ENCODE measurements at regions not wholly inside any gene's neighbourhood (a gene's known extent, or its start where the extent isn't known, plus 50 kb on each side); places are given as distances from the start of the nearest gene placed in this dataset.

DNA sequence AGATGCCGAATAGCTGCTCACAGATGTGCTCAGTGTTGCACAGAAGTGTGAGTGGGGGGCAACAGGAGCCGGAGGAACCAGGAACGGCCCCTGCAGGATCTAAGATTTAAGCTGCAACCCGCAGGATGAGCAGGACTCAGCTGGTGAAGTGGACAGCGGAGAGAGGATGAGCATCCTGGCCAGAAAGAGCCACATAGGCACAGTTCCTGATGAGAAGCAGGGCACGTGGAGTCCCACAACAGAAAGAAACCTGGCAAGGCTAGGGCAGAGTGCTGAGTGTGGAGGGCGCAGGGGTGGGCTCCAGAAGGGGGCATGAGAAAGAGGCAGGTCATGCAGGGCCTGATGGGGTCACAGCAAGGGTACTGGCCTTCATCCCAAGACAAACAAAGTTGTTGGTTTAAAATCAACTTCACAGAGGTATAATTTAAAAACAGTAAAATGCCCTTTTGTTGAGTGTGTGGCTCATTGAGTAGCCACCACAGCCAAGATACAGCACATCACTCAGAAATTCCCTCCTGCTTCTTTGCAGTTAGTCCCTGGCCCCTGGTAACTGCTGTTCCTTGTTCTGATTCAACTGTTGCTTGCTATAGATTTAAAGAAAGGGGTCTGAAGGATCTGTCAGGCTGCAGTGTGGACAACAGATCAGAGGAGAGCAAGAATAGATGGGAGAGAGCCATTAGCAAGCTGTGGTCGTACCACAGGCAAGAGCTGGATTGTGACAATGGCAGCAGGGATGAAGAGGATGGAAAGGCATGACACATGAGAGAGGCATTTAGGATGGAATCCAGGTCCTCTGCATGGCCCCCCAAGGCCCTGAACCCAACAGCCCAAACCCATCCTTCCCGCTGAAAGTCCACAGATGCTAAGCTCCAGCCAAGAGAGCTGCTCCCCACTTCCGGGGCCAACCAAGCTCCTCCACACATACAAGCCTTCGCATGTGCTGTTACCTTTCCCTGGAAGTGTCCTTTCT is 53.1 kb upstream of the OSBPL3 start:
- Histone ChIP-seq H3K27ac (replicated peaks; ENCODE audit: low read length) (no peak overlapping the region), H3K4me3 (ENCODE audit: low read length in 2 of 2) (no peak overlapping the region), H3K23ac (ENCODE audit: low read depth, low read length, poor library complexity) (no peak overlapping the region), H3K4ac (ENCODE audit: low read length) (no peak overlapping the region), H3K9ac (ENCODE audit: low read depth, low read length, poor library complexity) (no peak overlapping the region), H4K91ac (ENCODE audit: low read depth, low read length, poor library complexity) (no peak overlapping the region), H2AFZ (ENCODE audit: low read length) (no peak overlapping the region), H2BK15ac (ENCODE audit: low read length) (no peak overlapping the region), H4K8ac (ENCODE audit: low read depth, low read length) (no peak overlapping the region), H2BK120ac (ENCODE audit: low read depth, low read length) (no peak overlapping the region), H3K79me1 (ENCODE audit: low read depth, low read length) (no peaks in the 10 kb centered on the region), H2BK5ac (ENCODE audit: low read length) (no peak overlapping the region), H3K27me3 (ENCODE audit: control insufficient read depth in 3 of 3, insufficient read depth in 3 of 3, low read depth in 1 of 3, low read length in 3 of 3) (peaks cover 0 to 7% (median 0%) of the 10 kb centered on the region in 3 experiments), H2AK5ac (ENCODE audit: low read depth, low read length) (no peak overlapping the region), H3K18ac (ENCODE audit: low read length) (peak overlapping the region; percentile 7), H3K4me1 (ENCODE audit: control insufficient read depth in 2 of 2, insufficient read depth in 1 of 2, low read depth in 1 of 2, low read length in 2 of 2) (peaks cover 2 to 9% of the 10 kb centered on the region in 2 donors), H3K14ac (ENCODE audit: low read length) (no peak overlapping the region), H2BK12ac (ENCODE audit: low read length) (no peak overlapping the region), H3K4me2 (ENCODE audit: insufficient read depth, low read length, poor library complexity, severe bottlenecking) (no peak overlapping the region), H3K9me3 (replicated peaks in 1 of 2; ENCODE audit: control insufficient read depth in 2 of 2, insufficient read depth in 1 of 2, low read depth in 1 of 2, low read length in 2 of 2) (no peaks in the 10 kb centered on the region), H3K36me3 (replicated peaks in 1 of 2; ENCODE audit: control insufficient read depth in 2 of 2, insufficient read depth in 2 of 2, low read length in 2 of 2) (no peaks in the 10 kb centered on the region)
- no CpG with 5 or more reads among the region's 11 CpGs for WGBS, 2 donors (ENCODE audit: extremely low coverage in 2 of 2, insufficient read length in 2 of 2, insufficient replicate concordance in 1 of 2)
- no peak for DNase-seq (ENCODE audit: low spot score)

GRCh38 chr7:25031432-25031831 is 51.5 kb upstream of the OSBPL3 start:
- H2BK5ac ChIP-seq (ENCODE audit: low read length) = no peak overlapping the region
- DNase-seq (ENCODE audit: low spot score) = no peak
- no peak overlapping the region for H3K9ac ChIP-seq (ENCODE audit: low read depth, low read length, poor library complexity)
- no peak overlapping the region for H2AFZ ChIP-seq (ENCODE audit: low read length)
- WGBS, 2 donors (ENCODE audit: extremely low coverage in 2 of 2, insufficient read length in 2 of 2, insufficient replicate concordance in 1 of 2) = no CpG with 5 or more reads among the region's 1 CpG
- no peak overlapping the region for H3K27ac ChIP-seq (replicated peaks; ENCODE audit: low read length)
- H3K14ac ChIP-seq (ENCODE audit: low read length) = no peak overlapping the region
- H2BK120ac ChIP-seq (ENCODE audit: low read depth, low read length) = no peak overlapping the region
- H3K18ac ChIP-seq (ENCODE audit: low read length) = no peak overlapping the region
- no peak overlapping the region for H3K4me2 ChIP-seq (ENCODE audit: insufficient read depth, low read length, poor library complexity, severe bottlenecking)
- H3K79me1 ChIP-seq (ENCODE audit: low read depth, low read length) = no peaks in the 10 kb centered on the region
- H3K27me3 ChIP-seq (ENCODE audit: control insufficient read depth in 3 of 3, insufficient read depth in 3 of 3, low read depth in 1 of 3, low read length in 3 of 3) = peaks cover 0 to 4% (median 0%) of the 10 kb centered on the region in 3 experiments
- H2BK12ac ChIP-seq (ENCODE audit: low read length) = no peak overlapping the region
- no peaks in the 10 kb centered on the region for H3K9me3 ChIP-seq (replicated peaks in 1 of 2; ENCODE audit: control insufficient read depth in 2 of 2, insufficient read depth in 1 of 2, low read depth in 1 of 2, low read length in 2 of 2)
- no peak overlapping the region for H3K4me3 ChIP-seq (ENCODE audit: low read length in 2 of 2)
- no peak overlapping the region for H3K4ac ChIP-seq (ENCODE audit: low read length)
- H2AK5ac ChIP-seq (ENCODE audit: low read depth, low read length) = no peak overlapping the region
- peaks cover 2 to 9% of the 10 kb centered on the region in 2 donors for H3K4me1 ChIP-seq (ENCODE audit: control insufficient read depth in 2 of 2, insufficient read depth in 1 of 2, low read depth in 1 of 2, low read length in 2 of 2)
- no peak overlapping the region for H4K8ac ChIP-seq (ENCODE audit: low read depth, low read length)
- no peaks in the 10 kb centered on the region for H3K36me3 ChIP-seq (replicated peaks in 1 of 2; ENCODE audit: control insufficient read depth in 2 of 2, insufficient read depth in 2 of 2, low read length in 2 of 2)
- H3K23ac ChIP-seq (ENCODE audit: low read depth, low read length, poor library complexity) = no peak overlapping the region
- H4K91ac ChIP-seq (ENCODE audit: low read depth, low read length, poor library complexity) = no peak overlapping the region
- no peak overlapping the region for H2BK15ac ChIP-seq (ENCODE audit: low read length)

GRCh38 chr7:25031007-25031406 is 51.0 kb upstream of the OSBPL3 start:
- Histone ChIP-seq H3K9me3 (replicated peaks in 1 of 2; ENCODE audit: control insufficient read depth in 2 of 2, insufficient read depth in 1 of 2, low read depth in 1 of 2, low read length in 2 of 2) (no peaks in the 10 kb centered on the region), H3K4ac (ENCODE audit: low read length) (no peak overlapping the region), H3K79me1 (ENCODE audit: low read depth, low read length) (no peaks in the 10 kb centered on the region), H2BK15ac (ENCODE audit: low read length) (no peak overlapping the region), H2BK120ac (ENCODE audit: low read depth, low read length) (no peak overlapping the region), H3K23ac (ENCODE audit: low read depth, low read length, poor library complexity) (no peak overlapping the region), H2AK5ac (ENCODE audit: low read depth, low read length) (no peak overlapping the region), H3K4me1 (ENCODE audit: control insufficient read depth in 2 of 2, insufficient read depth in 1 of 2, low read depth in 1 of 2, low read length in 2 of 2) (peaks cover 2 to 9% of the 10 kb centered on the region in 2 donors), H3K27ac (replicated peaks; ENCODE audit: low read length) (no peak overlapping the region), H2AFZ (ENCODE audit: low read length) (no peak overlapping the region), H4K91ac (ENCODE audit: low read depth, low read length, poor library complexity) (no peak overlapping the region), H3K4me3 (ENCODE audit: low read length in 2 of 2) (no peak overlapping the region), H3K4me2 (ENCODE audit: insufficient read depth, low read length, poor library complexity, severe bottlenecking) (no peak overlapping the region), H3K27me3 (ENCODE audit: control insufficient read depth in 3 of 3, insufficient read depth in 3 of 3, low read depth in 1 of 3, low read length in 3 of 3) (peaks cover 0 to 4% (median 0%) of the 10 kb centered on the region in 3 experiments), H2BK5ac (ENCODE audit: low read length) (no peak overlapping the region), H3K14ac (ENCODE audit: low read length) (no peak overlapping the region), H3K36me3 (replicated peaks in 1 of 2; ENCODE audit: control insufficient read depth in 2 of 2, insufficient read depth in 2 of 2, low read length in 2 of 2) (no peaks in the 10 kb centered on the region), H3K18ac (ENCODE audit: low read length) (no peak overlapping the region), H3K9ac (ENCODE audit: low read depth, low read length, poor library complexity) (no peak overlapping the region), H2BK12ac (ENCODE audit: low read length) (no peak overlapping the region), H4K8ac (ENCODE audit: low read depth, low read length) (no peak overlapping the region)
- no CpG with 5 or more reads among the region's 6 CpGs for WGBS, 2 donors (ENCODE audit: extremely low coverage in 2 of 2, insufficient read length in 2 of 2, insufficient replicate concordance in 1 of 2)
- DNase-seq (ENCODE audit: low spot score) = no peak
